ENCODE measurements at regions not wholly inside any gene's neighbourhood (a gene's known extent, or its start where the extent isn't known, plus 50 kb on each side); places are given as distances from the start of the nearest gene placed in this dataset.

DNA sequence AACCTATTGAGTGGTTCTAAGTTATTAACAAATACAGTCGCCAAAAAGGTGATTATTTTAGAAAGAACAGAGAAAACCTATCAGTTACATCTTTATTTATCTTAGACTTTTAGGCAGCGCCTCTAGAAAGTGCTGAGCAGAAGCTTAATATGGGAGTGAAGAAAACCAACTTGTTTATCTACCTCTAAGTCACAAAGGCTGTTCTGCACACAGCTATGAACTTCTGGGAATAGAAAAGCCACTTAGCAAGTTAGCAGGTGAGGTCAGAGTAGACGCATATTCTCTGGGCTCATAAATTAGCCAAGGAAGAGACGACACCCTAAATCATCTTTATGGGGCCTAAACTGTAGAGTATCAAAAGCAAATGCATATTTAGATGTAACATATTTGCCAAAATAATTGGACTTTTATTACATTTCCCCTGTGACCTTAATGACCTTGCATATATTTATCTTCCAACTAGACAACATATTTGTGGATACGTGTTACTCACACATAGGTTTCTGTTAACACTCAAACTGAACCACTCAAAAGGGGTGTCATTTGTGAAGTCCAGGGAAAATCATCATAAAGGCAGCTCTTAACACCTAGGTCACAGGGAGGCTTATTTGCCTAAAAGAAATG lies 267.1 kb downstream of the ADGB start:
- DNase-seq, result no peak

DNA sequence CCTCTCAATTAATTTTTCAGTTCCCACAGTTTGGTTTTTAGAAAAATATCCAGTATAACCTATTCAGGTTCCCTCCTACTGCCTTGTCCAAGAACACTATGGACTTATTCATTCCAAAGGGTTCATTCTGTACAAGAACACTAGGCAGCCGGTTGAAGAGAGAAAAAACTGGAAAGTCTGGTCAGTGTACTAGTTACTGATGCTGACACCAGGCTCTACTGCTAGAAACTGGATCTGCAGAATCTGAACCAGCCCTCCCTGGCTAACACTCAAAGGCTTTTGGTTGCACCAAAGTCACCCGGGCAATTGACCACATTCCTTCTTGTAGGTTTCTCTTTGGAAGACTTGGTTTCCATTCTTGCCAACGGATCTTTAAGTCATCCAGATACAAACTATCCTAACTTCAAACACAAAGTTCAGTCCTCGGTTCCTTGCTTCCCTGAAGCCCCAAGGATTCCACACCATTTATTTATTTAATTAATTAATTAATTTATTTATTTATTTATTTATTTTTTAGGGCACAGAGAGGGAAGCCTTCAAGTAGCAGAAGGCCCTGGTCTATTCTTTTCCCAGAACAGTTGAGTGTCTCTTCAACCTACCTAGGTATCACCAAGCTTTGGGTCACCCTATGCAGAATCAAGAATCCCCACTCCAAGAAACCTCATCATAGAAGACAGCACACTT lies 268.1 kb downstream of the ADGB start:
- DNase-seq, result no peak

DNA sequence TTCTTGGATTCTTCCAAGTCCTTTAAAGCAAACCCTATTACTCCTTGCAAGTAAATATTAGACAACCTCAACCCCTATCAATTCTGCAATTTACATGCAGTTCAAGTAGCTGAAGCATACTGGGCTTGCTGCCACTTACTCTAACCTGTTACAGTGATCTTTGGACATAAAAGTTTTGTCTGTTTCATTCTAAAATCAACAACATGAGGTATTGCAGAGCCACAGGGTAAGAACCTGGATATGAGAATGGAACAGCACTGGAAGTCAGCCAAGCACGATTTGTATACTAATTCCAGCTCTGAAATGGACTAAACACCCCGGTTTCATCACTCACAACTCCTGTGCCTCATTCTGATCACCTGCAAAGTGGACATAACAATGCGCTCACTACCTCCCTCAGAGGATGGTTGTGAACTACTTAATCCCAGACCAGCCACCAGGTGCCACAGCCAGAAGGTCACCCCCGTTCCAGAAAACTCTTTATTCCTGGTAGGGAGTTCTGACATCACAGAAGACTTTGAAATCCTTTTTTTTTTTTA lies 270.0 kb downstream of the ADGB start:
- DNase-seq, result no peak

DNA sequence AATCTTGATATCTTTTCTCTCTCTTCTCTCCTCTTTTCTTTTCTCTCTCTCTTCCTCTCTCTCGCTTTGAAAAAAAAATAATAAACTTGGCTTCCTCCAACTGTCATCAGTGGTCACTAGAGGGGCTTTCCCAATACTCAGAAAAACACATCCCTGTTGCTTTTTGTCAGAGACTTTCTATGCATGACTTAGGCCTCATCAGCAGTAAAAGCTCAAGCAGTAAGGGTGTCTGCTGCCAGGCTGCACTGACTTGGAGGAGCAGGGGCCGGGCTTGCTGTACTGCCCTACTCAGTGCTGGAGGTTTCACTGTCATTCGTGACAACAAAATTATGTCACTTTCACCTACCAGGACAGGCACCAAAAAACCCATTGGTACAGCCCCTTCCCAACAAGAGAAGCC lies 272.0 kb downstream of the ADGB start:
- no peak for DNase-seq

DNA sequence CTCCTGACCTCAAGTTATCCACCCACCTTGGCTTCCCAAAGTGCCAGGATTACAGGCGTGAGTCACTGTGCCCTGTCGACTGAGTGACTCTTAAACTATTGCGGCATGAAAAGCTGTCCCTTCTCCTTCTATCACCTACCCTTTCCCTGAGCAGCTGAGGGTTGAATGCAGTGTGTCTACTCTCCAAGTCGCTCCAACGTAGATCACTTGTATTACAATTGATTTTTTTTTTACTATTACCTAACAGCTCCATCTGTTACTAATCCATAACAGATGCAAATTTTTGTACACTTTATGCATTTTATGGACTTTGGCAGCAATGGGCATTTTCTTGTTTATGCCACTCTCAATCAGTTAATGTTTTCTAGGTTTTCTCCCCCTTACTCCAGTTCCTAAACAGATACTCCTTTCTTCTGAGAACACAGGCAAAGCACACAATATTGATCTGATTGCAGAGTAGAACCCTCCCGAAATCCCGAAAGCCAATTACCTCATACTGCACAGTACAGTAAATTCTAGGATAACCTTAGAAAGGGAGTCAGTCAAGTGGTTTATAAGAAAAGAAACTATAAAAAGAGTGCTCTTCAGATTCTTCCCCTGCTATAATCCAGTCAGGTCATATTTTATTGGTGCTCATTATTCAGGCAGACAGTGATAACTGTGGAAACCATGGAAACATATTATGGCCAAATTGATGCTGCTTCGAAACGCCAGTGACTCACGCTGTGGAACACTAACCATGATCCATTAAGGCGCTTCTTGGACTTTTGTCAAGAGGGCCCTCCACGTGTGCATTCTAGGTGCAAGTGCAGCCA lies 273.0 kb downstream of the ADGB start:
- DNase-seq, result peak; percentile 90

DNA sequence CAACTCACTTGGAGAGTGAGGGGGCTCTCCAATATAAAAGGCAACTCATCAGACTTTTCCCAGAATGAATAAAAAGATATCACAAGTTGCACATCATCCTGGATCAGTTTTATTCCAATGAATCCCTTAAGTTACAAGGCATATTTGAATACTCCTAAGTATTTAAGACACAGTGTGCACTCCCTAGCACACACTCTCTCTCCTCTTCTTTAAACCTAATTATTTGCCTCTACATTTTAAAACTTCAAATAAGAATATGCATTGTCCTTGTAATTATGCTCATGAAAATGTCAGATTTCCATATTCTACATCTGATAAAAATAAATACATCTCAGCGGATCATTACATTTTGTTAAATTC lies 273.6 kb downstream of the ADGB start:
- no peak for DNase-seq

DNA sequence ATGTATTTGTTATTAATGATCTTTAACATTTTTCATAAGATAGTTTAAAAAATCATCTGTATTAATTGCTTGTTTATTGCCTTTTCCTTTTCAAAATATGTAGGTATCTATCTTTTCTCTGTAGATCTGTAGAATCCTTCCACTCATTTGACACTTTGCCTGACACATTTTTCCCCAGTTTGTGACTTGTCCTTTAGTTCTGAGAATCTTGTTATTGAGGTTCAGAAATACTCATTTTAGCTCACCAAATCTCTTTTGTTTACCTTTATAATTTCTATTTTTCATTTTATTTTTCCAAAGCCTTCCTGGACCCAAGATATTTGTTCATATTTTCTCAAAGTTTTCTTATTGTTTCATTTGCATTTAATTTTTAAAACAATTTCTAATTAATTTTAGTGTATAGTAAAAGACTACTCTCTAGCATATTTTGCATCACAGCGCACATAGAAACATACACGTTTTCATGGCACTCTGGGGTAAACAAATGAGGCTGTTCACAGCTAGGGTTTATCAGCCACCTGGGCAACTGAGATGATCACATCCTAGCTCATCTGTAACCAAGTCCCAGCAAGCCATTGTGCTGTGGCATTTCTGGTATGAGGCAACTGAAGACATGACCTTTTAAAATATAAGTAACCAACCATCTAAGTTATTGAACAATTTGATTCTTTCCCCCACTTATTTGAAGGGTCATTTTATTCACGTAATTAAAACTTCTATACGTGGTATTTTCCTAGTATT lies 275.7 kb downstream of the ADGB start:
- no peak for DNase-seq

DNA sequence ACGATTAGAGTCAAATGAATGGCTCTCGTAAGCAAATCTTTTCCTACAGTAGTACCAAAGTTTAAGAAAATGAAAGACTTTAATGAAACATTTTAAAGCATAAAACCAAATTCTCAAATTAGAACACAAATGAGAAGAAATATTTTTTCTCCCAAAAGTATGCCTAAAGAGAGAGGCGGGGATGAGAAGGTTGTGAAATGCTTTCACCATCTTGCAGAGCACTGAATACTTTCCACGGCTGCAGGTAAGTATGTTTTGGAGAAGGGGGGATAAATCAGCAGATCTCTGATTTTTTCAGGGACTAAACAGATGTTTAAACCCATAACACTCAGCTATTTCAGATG lies 277.1 kb downstream of the ADGB start:
- no peak for DNase-seq

DNA sequence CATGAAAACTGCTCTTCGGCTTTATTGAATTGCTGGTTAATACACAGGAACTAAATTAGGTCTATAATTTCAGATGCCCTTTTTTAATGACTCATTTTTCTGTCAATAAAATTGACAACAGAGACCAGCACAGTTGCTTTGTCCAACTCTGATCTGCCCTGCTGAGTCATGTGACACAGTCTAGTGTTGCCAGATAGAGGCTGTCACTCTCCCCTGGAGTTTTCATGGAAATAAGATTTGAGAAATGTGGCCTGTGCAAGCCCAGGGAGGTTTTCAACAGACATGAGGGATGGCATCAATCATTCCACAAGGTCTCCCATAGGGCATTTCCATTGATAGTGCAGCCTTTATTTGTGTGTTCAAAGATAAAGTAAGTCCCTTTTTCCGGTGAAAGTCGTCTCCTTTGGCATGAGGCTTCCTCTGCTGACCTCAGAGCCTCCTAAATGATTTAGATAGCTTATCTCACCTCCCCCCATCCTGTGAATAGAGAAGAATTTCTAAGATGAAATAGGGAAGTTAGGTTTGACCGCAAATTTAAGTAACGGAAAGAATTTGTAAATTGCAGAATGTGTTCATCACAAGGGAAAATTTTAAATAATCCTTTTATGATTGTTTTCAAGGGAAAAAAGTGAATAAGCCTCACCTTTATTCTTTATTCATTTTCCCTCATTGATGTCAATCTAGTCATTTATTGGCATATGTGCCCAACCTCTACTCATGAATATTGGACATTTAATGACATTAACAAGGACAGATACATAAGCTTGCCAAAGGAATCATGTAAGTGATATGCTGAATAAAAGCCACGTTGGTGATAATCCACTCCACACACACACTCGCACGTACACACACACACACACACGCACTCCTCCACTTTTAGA lies 277.7 kb downstream of the ADGB start:
- DNase-seq, result no peak

DNA sequence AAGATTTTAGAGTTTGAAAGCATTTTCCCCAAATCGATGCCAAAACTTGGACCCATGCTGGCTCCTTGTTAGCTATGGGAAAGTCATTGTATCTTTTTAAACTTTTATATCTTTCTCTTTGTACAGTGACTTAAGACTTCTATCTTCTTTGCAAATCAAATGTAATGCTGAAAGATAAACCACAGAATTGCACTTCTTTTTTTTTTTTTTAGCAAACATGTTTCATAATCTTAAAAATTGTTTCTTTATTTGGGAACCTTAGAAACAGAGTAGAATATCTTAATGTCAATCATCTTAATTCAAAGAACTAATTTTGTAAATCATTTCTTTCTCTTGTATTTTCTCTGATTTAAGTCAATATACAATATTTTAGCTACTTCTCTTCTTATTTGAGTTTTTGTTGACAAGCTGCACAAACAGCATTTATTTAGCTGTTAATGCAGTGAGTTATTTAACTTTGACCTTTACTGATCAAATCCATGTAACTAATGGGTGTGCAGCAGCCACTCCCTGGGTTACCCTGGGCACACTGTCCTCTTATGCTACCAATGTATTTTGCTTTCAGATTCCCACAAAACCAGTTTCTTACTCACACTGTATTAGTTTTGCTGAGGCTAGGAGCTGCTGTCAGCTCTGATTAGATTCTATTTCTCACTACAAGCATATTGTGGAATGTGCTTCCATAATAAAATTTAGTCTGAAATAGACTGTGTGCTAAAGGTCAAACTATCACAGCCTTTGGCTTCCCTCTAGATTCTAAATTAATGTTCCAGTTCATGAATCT lies 279.6 kb downstream of the ADGB start:
- no peak for DNase-seq

DNA sequence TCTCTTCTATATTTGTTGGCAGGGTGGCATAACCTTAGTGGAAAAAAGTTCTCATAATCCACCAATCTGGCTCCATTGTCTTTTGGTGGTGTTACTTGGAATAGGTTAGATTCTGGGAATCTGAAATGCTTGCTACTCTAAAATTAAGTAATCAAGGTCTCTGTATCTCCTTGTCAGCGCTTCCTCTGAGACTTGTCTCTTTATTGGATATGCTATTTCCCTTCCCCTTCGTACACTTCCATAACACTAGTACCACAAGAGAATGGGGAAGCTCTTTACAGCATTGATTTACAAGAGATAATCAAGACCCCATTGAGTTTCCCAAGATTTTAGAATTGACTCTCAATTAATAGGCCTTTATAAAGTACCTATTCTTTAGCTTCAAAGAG lies 280.2 kb downstream of the ADGB start:
- no peak for DNase-seq

DNA sequence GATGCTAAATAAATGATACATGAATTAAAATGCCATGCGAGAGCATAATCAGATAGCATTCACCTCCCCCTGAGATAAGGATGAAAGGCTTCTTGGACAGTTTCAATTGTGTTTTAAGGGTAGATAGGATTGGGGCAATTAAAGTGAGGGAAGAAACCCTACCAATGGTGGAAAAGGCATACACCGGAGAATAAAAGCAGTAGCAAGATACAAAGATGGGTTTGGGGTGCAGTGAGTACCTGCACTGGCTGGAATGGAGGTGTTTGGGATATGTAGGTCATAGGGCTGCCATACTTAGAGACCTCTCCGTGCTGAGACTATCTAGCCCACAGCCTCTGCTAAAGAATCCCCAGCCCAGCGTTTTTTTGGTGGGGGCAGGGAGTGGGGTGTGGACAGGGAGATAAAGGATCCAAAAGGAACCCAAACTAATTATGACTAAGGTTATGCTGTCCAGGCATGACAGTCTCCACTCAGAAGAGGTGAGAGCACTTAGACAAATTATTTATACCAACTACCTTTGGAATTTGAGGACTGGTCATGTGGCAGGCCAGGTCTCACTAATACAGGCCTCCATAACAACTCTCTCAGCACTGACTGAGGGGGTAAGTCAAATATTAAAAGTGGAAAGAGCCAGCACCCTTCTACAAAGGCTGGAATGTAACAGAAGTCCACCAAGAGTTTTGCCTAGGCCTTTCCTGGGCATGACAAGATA lies 280.8 kb downstream of the ADGB start:
- no peak for DNase-seq

DNA sequence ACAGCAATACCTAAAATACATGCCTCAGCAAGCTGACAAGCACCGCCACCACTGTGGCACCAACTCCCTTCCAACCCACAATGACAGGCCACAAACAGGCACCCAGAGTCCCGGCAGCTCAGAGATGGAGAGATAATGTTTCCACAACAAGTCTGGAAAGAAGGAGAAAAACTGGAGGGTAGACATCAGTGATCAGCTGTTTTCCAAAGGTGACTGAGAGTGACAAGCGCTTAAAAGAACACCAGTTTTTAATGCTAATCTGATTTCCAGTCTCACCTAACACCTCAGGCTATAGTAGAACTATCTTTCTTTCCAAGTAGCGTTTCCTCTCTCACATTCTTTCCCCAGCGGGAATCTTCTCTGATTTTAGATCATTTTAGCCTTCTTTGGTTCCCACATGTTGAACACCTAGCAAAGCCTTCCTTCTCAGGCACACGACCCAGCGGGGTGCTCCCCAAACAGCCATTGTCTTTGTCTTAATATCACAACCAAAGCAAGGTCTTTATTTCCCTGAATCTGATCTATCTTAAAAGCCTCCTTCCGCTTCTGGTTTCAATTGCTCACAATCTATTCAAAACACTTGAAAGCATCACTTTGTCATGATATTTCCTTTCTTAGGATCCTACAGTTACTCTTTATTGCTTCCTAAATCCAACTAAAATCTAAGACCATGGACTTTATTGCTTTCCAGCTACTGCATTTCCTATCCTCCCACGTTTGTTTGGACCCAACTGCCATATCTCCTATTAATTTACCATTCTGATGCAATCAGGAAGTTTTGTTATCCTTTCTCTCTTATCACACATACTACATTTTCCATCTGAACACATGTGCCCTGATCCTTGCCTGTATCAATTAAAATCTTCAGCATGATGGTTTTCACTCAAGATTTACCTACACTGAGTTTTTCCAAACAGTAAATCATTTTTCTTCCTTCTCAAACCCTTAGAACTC lies 282.7 kb downstream of the ADGB start:
- DNase-seq, result no peak

DNA sequence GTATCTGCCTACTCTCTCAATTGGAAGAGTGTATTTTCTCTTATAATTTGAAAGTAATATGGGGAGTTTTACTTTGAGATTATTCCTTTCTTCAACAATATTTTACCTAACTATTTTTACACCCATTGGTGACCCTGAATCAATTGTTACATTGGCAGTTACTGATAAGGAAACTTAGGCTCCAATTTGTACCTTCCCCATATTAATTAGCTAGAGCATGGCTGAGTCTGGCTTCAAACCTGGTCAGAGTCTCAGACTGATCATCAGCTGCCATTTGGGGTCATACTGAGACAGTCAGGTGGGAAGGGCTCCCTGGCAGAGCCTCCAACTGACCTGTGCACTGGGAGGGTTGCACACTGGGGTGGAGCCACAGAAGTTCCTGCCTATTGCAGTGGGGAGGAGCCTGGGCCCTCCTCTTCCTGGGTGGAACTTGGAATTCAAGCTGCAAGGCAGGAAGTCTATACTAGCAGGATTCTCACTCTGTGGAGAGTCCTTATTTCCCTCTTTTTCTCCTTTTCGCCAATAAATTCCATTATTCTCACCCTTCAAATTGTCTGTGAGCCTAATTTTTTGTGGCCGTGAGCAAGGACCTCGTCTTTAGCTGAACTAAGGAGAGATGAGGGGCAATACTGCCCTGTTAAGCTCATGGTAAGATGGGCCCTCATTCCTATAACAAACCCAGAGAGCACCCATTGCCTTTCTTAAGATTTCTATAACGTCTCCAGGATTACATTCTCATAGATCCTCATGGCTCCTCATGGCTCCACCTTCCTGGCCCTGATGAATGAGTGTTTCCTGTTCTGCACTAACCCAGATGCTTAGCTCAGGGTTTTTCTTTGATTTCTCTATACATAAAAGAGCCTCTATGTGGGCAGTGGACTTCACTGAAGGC lies 285.1 kb downstream of the ADGB start:
- DNase-seq, result no peak

DNA sequence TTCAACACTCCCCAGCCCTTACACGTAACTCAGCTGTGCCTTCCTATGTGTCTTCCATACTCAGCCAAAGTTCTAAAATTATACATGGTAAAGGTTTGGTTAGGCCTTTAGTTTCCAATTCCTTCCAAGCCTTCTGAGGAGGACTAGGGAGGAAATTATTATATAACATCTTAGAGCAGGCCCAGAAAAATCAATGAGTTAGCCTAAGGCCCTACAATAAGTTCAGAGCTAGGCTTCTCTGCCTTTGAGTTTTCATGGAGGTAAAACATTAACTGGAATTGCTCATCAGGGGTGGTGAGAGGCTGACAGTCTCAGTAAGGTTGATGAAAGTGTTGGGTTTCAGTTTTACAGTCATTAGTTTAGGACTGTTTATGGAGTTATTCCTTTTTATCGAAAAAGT lies 286.0 kb downstream of the ADGB start:
- no peak for DNase-seq

DNA sequence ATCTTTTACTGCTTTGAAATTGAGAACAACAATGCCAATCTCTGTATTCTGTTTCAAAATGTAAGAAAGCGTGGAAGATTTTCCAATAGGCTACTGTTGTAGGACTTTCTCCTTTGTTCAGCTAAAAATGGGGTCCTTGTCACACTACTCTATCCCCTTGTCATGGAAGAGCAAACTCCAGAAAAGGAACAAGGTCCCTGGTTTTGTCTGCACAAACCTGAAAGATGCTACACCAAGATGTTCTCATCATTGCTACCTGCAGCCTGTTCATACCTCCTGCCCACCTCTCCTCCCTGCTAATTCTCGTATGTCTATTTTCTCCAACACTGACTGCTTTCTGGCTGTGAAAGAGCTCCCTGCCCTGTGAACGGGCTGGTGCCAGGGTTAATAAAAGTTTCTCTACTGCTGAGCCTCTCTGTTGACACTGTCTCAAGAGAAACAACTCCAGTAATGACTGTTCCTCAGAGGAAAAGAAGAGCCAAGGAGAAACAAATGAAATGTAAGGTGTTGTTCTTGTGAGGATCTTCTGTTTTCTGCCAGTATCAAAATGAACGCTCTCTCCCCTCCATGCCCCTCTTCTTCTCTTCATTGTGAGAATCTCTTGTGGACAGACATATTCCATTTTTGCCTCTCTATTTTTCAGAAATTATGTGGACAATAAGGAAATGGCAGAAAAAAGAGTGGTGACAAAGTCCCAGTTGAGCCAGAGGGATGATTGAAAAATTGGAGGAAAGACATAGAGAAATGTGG lies 287.1 kb downstream of the ADGB start:
- DNase-seq, result no peak

DNA sequence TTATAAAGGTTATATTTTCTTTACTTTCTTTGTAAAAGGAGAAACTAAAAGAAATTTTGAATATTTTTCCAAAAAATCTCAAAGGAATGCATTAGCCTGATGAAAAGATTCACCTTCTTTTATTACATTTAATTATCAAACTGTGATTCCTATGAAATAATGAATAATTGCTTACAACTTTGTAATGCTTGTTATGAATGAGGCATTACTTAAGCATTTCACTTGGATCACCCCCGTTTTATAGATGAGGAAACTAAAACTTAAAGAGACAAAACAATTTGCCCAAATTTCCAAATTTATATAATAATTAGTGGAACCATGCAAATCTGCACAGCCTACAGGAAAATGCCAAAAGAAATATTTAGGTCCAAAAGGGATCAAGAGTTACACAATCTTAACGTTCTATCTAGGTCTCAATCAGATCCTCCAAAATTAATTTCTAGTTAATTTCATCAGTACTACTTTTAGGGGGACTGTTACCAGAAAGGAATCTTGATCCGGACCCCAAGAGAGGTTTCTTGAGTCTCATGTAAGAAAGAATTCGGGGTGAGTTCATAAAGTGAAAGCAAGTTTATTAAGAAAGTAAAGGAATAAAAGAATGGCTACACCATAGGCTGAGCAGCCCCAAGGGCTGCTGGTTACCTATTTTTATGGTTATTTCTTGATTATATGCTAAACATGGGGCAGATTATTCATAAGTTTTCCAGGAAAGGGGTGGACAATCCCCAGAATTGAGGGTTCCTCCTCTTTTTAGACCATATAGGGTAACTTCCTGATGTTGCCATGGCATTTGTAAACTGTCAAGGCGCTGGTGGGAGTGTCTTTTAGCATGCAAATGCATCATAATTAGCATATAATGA lies 288.0 kb downstream of the ADGB start:
- no peak for DNase-seq

Measured in NCI-H524 treated with DMSO at 0.1 percent for 48 hours (cell line).